ENCODE measurements at regions not wholly inside any gene's neighbourhood (a gene's known extent, or its start where the extent isn't known, plus 50 kb on each side); places are given as distances from the start of the nearest gene placed in this dataset.
"Not testable (repeated sequence)": the region's sequence is repeated elsewhere in the genome, so short reads cannot be mapped to it uniquely, and the experiment has no call there.

DNA sequence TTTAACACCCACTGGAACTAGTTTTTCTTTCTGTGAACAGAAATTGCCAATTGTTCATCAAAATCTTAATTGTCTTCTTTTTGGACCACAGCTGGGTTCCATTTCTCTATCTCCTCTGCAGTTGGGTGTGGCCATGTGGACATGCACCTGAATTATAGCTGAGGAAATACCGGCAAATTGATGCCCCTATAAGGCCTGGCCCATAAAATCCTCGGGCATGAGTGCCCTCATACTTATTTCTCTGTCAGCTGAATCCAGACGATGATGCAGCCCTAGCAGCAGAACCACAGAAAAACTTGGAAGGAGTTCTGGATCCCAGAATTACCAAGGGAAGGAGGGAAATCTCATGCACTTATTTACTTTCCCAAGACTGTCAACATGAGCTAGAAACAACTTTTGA, 249.0 kb downstream of the CYRIA start:
- no peak for DNase-seq (ENCODE audit: low read depth in 3 of 3, low spot score in 2 of 3)

DNA sequence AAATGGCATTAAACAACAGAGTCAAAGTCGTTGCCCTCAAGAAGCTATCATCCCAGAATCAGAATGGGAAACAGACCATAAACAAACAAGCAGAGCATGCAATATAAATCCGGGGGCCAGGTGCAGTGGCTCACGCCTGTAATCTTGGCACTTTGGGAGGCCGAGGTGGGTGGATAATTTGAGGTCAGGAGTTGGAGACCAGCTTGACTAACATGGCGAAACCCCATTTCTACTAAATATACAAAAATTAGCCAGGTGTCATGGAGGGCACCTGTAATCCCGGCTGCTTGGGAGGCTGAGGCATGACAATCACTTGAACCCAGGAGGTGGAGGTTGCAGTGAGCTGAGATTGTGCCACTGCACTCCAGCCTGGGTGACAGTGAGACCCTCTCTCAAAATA, 249.8 kb downstream of the CYRIA start:
- not testable (repeated sequence) for DNase-seq (ENCODE audit: low read depth in 3 of 3, low spot score in 2 of 3)

DNA sequence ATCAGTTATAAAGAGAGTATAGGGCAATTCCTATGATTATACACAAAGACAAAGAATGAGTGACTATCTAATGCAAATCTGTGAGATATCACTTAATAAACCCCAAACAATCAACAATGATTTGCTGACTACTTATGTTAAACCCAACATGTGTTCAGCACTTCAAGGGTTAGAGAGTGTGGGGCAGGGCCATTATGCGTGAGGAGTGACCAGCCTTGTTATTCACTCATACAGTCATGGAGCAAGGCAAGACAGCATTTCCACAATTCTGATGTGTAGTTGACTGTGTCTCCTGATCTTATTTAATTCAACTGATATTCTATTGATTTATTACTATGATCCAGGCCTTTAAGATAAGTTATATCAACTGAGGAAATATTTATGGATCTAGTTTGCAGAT, 251.7 kb downstream of the CYRIA start:
- DNase-seq (ENCODE audit: low read depth in 3 of 3, low spot score in 2 of 3) = no peak

DNA sequence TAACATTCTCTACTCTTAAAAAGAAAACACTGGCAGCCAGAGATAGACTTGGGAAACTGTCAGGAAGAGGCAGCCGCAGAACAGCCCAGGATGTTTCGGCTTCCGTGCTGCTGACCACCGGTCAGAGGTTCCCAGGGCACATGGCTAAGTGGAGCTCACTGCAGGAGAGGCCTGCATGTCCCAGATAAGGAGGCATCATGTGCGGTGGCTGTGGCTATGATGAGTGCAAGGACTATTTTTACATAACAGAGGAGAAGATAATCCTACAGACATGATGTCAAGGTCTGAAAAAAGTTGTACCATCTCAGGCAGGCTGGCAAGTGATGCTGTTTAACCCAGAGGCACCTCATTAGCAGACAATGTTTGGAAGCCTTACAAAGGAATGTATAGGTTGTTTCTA, 252.3 kb downstream of the CYRIA start:
- no peak for DNase-seq (ENCODE audit: low read depth in 3 of 3, low spot score in 2 of 3)

DNA sequence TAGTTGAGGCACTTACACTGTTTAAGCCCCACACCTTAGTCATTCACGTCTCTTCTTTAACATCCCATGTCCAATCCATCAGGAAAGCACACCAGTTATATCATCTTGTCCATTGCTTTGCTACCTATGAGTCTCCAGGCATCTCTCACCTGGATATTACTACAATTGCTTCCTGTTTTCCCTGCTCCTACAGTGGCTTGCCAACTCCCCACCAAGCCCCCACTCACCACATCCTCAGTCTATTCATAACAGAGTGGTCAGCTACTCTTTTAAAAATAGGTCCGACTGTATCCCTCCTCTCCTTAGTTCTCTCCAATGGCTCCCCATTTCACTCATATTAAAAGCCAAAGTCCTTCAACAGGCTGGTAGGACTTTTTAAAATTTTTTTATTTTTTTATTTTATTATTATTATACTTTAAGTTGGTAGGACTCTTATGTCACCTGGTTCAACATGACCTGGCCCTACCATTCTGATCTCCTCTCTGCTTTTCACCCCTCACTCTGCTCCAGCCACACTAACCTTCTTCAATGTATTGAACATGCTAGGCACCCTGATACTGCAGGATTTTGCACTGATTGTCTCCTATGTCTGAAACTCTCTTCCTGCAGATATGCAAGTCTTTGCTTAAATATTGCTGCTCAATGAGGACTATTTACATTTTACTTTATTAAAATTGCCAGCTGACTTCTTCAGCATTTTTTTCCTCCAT, 253.2 kb downstream of the CYRIA start:
- DNase-seq (ENCODE audit: low read depth in 3 of 3, low spot score in 2 of 3) = no peak

DNA sequence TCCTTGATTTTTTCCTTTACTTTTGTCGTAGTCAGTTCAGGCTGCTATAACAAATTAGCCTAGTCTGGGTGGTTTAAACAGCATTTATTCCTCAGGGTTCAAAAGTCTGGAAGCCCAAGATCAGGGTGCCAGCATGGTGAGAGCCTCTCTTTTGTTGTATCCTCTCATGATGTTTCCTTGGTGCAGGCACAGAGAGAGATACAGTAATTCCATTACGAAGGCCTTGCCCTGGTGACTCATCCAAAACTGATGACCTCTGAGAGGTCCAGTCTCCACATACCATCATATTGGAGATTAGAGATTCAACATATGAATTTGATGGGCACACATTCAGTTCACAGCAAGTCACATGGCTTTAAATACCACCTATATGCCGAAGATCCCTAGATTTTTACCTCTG, 253.8 kb downstream of the CYRIA start:
- no peak for DNase-seq (ENCODE audit: low read depth in 3 of 3, low spot score in 2 of 3)

DNA sequence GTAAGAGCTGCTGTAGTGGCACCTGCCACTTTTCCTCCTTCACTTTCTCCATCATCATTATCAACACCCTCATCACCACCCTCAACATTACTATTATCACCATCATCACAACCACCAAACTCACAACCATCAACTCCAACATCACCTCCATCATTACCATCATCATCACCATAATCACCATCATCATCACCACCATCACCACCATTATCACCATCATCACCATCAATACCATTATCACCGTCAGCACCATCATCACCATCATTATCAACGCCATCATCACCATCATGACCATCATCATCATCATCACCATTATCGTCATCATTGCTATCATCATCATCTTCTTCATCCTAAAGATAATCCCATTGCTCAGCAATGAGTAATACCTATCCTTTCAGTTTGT, 255.8 kb downstream of the CYRIA start:
- no peak for DNase-seq (ENCODE audit: low read depth in 3 of 3, low spot score in 2 of 3)

DNA sequence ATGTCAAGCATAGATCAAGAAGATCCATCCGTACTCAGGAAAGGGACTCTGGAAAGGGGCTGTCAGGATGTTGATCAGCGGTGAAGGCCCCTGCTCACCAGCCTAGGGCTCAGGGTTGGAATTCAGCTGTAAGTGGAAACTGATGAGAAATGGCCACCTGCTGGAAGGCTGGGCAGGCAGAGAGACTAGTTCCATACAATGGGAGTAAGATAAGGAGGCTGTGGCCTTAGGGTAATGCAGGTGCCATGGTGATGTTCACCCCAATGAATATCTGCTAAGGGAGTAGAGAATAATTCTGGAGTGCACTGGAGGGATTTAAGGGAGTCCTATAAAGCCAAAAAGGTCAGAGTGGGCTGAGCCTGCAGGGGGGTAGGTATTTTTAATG, 256.6 kb downstream of the CYRIA start:
- no peak for DNase-seq (ENCODE audit: low read depth in 3 of 3, low spot score in 2 of 3)

DNA sequence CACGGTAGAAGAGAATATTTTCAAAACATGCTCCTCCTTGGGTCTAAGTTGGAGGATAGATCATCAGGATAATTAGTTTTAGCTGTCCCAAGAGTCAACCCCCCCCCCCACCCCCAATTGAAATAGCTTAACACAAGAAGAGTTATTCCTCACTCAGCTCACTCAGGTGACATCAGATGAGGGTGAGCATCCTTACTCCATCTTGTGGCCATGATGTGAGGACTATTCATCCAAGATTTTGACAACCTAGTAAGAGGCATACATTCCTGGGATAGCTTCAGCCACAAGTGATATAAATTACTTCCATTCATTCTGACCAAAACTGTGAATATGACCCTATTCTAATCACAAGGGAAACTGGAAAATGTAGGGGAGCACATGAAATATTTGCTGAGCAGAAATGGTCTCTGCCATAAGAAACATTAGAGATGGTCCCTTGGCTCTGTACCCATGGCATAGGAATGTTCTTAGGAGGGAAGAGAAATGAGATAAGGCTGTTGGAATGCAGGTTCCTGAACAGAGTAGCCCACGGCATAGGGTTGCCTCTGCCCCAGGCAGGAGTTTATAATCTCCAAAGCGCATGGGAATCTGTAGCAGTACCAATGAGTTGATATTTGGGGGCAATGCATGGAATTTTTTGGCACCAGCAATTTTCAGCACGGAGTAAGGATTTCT, 257.2 kb downstream of the CYRIA start:
- DNase-seq (ENCODE audit: low read depth in 3 of 3, low spot score in 2 of 3) = no peak

DNA sequence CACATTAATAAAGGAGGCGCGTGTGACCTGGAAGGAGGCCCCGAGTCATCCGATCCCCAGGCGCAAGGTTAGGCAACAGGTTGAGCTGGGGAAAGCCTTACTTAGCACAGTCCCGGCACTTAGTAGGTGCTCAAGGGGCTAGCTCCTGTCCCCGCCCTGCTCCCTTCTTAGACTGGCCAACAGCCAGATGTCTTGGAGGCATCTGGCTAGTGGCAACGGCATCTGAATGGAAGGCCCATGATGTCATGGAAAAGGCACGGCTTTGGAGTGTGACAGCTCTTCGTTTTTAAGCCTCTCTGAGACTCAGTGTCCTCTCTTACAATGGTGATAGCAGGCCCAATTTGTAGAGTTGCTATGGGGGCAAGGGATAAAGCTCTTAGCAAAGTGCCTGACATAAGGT, 258.3 kb downstream of the CYRIA start:
- no peak for DNase-seq (ENCODE audit: low read depth in 3 of 3, low spot score in 2 of 3)

DNA sequence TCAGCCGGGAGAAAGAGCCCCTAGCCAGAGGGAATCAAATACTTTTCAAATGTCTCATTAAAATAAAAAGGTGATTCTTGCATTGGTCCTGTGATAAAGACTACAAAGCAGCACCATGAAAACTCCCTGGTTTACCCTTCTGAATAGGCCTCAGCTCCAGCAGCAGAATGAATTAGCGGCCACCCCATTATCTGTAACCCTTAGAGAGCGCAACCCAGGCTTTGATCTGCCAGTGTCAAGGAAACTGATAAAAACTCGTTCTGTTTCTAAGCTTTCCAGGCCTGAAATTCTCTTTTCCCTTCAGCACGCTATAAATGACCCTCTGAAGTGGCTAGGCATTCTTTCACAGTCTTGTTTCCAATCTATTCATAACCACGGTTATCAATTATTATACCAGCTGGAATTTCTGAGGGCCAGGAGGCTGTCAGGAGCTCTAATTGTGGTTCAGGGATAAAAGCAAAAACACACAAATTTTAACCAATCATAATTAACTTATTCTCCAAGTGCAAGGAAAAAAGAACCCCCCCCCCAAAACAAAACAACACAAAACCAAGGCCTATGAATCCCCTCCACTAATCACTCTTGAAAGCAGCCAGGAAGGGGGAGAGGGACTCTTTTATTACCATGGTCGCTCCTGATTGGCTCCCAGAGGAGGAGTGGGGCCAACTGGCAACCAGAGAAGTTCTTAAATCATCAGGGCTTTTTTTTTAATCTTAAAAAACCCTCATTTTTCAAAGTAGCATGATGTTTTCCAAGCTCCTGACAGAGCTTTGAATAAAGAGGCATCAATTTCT, 258.9 kb downstream of the CYRIA start:
- DNase-seq (ENCODE audit: low read depth in 3 of 3, low spot score in 2 of 3) = peak in 2 of 3 donors; percentile 15 to 46

DNA sequence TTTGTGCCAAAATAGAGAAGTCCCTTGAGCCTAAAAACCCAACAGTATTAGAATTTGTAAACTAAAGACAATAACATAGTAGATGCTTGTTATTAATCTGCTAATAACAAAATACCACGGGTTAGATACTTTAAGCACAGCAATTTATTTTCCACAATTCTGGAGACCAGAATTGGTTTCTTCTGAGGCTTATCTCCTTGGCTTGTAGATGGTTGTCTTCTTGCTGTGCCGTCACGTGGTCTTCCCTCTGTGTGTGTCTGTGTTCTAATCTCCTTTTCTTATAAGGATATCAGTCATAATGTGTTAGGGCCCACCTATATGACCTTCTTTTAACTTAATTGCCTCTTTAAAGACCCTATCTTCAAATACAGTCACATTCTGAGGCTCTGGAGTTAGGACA, 260.1 kb downstream of the CYRIA start:
- DNase-seq (ENCODE audit: low read depth in 3 of 3, low spot score in 2 of 3) = no peak

DNA sequence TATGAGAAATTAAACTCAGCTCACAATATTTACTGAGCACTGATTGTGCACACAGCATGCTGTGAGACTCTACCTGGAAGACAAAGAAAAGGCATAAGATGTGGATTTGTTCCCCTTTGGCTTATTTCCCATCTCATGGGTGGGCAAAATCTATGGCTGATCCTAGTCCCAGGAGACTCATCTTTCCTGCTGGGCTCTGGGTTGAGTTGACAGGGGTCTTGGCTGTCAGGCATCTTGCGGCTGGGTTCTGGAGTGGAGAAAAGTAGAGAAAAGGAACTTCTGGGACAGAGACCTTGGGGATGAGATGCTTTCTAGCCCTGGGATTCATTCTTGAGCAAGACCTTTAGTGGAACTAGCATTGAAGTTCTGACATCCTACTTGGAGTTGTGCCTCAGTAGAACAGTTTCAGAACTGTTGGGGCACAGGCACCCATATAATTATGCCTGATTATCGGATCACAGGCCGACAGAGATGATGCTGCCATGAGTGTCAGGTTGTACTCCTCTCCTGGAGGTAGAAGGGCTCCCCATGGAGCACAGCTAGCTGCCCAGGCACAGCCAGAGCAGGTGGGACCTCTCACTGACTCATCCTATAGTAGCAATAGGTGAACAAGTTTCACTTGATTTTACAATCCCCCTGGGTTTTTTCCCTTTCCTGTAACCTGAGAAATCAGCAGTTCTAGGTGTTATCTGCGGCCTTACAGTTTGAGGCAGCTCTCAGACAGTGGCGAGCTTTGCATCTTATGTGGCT, 260.9 kb downstream of the CYRIA start:
- no peak for DNase-seq (ENCODE audit: low read depth in 3 of 3, low spot score in 2 of 3)

DNA sequence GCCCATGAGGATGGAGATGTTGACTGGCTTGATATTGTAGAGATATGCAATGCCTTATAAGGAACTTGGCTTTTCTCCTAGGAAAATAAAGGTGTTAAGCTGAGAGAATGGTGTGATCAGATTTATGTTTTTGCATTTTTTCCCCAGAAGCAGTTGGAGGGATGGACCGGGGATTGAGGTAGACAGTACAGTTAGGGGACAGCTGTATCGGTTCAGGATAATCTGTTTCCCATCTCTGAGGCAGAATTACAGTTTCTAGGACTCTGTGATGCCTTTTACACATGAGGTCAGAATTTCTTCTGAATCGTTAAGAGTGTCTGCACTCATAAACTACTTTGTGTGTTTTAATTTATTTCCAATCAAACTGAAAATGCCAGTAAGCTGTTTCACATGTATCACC, 261.5 kb downstream of the CYRIA start:
- no peak for DNase-seq (ENCODE audit: low read depth in 3 of 3, low spot score in 2 of 3)

DNA sequence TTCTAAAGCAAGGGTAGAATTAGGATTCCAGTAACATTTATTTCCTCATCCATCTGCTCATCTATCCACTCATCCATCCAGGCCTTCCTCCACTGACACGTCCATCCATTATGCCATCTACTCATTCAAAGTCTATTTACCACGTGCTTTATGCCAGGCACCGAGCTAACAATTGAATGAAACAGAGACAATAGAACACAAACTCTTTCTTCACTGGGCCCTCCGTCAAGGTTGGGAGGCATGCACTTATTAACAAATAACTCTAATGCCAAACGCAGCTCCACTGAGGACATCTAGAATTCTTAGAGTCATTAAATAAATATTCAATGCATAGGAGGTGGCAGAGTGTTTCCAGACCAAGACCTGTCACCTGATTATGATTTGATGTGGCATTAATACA, 262.7 kb downstream of the CYRIA start:
- DNase-seq (ENCODE audit: low read depth in 3 of 3, low spot score in 2 of 3) = no peak

DNA sequence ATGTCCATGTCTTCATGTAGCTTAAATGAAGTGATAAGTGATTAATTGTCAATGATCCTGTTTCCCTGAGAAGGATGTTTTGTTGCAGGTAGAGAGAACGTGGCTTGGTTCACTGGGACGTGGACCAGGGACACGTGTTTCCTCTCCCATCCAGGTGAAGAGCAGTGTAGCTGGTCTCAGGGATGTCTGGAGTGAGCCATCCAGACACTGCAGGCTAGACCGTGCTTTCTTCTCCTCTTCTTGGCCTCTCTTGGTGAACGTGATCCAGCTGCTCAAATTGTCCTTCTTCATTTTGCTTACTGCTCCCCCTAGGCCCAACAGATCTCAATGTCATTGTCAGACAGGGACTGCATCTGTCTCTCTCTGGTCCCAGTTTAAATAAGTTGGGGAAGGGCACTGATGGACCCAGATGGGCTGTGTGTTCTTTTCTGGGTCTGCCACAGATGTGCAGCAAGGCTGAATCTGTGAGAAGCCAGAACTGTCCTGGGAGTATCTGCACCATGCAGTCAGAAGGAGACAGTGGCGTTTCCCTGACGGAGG, 263.8 kb downstream of the CYRIA start:
- DNase-seq (ENCODE audit: low read depth in 3 of 3, low spot score in 2 of 3) = no peak

DNA sequence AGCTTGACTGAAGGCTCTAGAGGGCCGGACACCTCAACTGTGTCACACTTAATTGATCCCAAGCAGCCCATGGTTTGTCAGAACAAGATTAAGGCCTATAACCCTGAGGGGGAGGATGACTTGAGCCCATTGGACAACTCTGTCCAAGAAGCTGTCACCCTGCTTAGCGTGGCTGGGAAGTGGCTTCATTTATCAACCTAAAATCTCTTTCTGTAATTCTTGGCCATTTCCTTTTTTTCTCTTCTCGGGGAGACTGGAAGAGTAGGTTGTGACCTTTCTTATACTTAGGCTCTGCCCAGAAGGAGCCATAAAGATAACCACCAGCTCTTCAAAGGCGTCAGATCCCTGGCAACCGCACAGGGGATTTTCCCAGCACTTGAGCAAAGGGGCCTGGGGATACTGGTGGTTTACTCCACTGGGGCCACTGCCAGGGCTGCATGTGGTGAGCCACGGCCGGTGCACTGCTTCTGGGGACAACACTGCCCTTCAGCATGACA, 265.5 kb downstream of the CYRIA start:
- no peak for DNase-seq (ENCODE audit: low read depth in 3 of 3, low spot score in 2 of 3)

DNA sequence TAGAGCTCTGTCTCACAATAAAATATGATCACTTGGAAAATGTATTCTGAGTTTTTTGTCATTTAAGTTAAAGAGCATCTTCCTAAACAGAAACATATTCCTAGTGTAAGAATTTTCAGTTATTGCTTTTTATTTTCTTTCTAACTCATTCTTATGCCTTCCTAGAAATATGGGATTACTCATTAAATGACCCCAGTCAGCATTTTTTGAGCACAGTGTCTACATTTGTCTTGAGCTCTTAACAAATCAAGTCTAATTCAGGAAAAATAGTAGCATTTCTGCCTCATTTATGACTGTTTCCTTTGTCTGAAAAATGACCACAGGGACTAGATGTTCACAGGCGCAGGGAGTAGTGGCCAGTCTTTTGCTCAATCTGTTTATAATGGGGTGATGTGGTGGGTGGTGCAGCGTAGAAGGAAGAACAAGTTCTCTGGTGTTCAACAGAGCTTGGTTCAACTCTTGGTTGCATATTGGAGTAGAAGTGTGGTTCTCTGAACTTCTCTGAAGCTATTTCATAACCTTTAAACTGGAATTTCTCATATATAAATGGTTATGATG, 267.1 kb downstream of the CYRIA start:
- no peak for DNase-seq (ENCODE audit: low read depth in 3 of 3, low spot score in 2 of 3)

DNA sequence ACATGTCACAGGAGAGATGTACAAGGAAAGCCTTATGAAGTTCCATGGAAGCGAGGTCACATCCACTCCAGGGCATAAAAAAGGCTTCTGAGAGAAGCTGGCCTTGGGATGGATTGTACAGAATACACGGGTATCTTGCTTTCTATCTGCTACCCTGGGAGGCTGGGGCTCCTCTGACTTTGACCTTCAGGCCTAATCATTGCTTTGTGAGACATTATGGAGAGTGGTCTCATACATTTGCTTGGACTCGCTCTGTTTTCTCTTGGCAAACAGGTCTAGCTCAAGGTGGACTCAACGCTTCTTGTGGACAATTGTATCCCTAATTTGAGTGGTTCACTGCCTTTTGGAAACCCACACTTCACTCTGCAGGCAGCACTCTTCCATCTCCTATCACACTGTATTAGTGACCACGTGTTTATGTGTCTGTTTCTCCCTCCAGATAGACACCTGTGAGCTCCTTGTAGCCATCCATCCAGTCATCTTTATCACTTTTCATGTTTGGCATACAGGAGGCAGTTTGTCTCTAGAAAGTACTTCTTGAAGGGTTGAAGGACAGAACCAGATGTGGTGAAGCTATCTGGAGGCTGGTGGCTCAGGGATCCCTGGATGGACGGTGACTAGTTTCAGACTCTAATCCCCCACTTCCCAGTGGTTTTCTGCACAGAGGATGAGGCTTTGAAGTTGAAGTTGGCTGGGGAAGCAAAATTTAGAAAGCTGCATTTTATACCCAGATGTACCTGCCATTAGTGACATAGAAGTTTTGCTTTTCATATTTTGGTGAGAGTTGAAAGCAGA, 267.8 kb downstream of the CYRIA start:
- DNase-seq (ENCODE audit: low read depth in 3 of 3, low spot score in 2 of 3) = no peak

DNA sequence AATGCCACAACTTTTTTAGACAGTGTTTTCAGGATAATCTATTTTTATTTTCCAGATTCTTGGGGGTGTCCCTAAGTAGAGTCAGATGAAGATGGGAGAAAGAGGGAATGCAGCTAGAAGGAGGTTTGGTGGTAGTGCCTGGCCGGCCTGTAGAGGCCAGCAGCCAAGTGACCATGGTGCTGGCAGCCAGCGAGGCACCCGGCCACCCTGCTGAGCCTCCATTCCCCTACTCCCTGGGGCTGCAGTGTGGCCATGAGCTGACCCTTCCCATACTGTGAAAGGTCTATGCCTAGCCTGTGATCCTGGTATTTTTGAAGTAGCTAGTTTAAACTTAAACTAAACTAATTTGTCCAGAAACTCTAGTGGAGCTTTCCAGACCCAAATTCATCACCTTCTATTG, 268.6 kb downstream of the CYRIA start:
- DNase-seq (ENCODE audit: low read depth in 3 of 3, low spot score in 2 of 3) = no peak
